ENCODE measurements at regions not wholly inside any gene's neighbourhood (a gene's known extent, or its start where the extent isn't known, plus 50 kb on each side); places are given as distances from the start of the nearest gene placed in this dataset.

- no peak overlapping the region for H3K4me3 ChIP-seq (ENCODE audit: low read length)
- TF ChIP-seq CTCF (conservative IDR thresholded peaks at IDR 0.05; ENCODE audit: low read depth, low read length): no peak
- no peak for DNase-seq (ENCODE audit: low read depth)
These were observed 173.7 kb downstream of the CMPK2 start for GRCh38 chr2:6692056-6692455.

GRCh38 chr2:6692819-6693218, 172.9 kb downstream of the CMPK2 start:
- no peak for TF ChIP-seq CTCF (conservative IDR thresholded peaks at IDR 0.05; ENCODE audit: low read depth, low read length)
- no peak for DNase-seq (ENCODE audit: low read depth)
- H3K4me3 ChIP-seq (ENCODE audit: low read length): no peak overlapping the region

GRCh38 chr2:6694555-6694954, 171.2 kb downstream of the CMPK2 start:
- H3K4me3 ChIP-seq (ENCODE audit: low read length): no peak overlapping the region
- no peak for TF ChIP-seq CTCF (conservative IDR thresholded peaks at IDR 0.05; ENCODE audit: low read depth, low read length)
- no peak for DNase-seq (ENCODE audit: low read depth)

GRCh38 chr2:6700335-6700734, 165.4 kb downstream of the CMPK2 start:
- DNase-seq (ENCODE audit: low read depth): no peak
- no peak for TF ChIP-seq CTCF (conservative IDR thresholded peaks at IDR 0.05; ENCODE audit: low read depth, low read length)
- no peak overlapping the region for H3K4me3 ChIP-seq (ENCODE audit: low read length)

- H3K4me3 ChIP-seq (ENCODE audit: low read length): no peak overlapping the region
- TF ChIP-seq CTCF (conservative IDR thresholded peaks at IDR 0.05; ENCODE audit: low read depth, low read length): no peak
- no peak for DNase-seq (ENCODE audit: low read depth)
These were observed 161.6 kb downstream of the CMPK2 start for GRCh38 chr2:6704077-6704476.

GRCh38 chr2:6721395-6721794, 144.3 kb downstream of the CMPK2 start:
- no peak overlapping the region for H3K4me3 ChIP-seq (ENCODE audit: low read length)
- TF ChIP-seq CTCF (conservative IDR thresholded peaks at IDR 0.05; ENCODE audit: low read depth, low read length): no peak
- DNase-seq (ENCODE audit: low read depth): no peak

GRCh38 chr2:6722574-6722973, 143.1 kb downstream of the CMPK2 start:
- no peak for DNase-seq (ENCODE audit: low read depth)
- no peak for TF ChIP-seq CTCF (conservative IDR thresholded peaks at IDR 0.05; ENCODE audit: low read depth, low read length)
- H3K4me3 ChIP-seq (ENCODE audit: low read length): no peak overlapping the region

All from retinal pigment epithelial cell (primary cell).